ENCODE measurements at regions not wholly inside any gene's neighbourhood (a gene's known extent, or its start where the extent isn't known, plus 50 kb on each side); places are given as distances from the start of the nearest gene placed in this dataset.

DNA sequence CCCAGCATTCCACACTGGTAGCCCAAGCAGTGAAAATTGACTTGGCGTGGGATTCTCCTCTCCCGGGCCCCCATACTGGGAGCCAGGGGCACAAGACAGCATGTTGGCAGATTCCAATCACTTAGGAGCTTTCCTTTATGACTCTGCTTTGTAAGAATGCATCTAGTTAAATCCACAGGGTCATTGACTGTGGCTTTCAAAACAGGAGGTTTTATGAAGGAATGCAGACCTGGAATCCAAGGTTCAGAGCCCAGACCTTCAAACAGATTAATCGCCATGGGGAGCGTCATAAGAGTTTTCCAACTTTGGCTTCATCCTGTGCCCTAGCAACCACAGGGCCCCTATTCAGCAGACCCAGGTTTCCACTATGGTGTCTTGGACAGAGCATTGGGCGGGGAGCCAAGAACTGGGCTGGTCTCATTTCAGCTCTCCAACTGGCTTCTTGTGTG lies 76.4 kb upstream of the RMST start:
- TF ChIP-seq, protein P1, sequence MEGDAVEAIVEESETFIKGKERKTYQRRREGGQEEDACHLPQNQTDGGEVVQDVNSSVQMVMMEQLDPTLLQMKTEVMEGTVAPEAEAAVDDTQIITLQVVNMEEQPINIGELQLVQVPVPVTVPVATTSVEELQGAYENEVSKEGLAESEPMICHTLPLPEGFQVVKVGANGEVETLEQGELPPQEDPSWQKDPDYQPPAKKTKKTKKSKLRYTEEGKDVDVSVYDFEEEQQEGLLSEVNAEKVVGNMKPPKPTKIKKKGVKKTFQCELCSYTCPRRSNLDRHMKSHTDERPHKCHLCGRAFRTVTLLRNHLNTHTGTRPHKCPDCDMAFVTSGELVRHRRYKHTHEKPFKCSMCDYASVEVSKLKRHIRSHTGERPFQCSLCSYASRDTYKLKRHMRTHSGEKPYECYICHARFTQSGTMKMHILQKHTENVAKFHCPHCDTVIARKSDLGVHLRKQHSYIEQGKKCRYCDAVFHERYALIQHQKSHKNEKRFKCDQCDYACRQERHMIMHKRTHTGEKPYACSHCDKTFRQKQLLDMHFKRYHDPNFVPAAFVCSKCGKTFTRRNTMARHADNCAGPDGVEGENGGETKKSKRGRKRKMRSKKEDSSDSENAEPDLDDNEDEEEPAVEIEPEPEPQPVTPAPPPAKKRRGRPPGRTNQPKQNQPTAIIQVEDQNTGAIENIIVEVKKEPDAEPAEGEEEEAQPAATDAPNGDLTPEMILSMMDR (IDR thresholded peaks at IDR 0.05): no peak
- ATAC-seq (no peak), DNase-seq (no peak)
- H3K9me3 Mint-ChIP-seq: no peaks in the 10 kb centered on the region
- H3K27me3 Mint-ChIP-seq: peaks cover 6% of the 10 kb centered on the region
- intact Hi-C loops (cut with micrococcal nuclease): no loop called here
- no peaks in the 10 kb centered on the region for H3K36me3 Mint-ChIP-seq (ENCODE audit: low read depth)
- POLR2A ChIA-PET: no interaction called here
- no peaks in the 10 kb centered on the region for H3K4me1 Mint-ChIP-seq (ENCODE audit: low read depth)
- CTCF ChIA-PET: no interaction called here
- H3K4me3 Mint-ChIP-seq: no peak overlapping the region
- no peak overlapping the region for H3K27ac Mint-ChIP-seq

DNA sequence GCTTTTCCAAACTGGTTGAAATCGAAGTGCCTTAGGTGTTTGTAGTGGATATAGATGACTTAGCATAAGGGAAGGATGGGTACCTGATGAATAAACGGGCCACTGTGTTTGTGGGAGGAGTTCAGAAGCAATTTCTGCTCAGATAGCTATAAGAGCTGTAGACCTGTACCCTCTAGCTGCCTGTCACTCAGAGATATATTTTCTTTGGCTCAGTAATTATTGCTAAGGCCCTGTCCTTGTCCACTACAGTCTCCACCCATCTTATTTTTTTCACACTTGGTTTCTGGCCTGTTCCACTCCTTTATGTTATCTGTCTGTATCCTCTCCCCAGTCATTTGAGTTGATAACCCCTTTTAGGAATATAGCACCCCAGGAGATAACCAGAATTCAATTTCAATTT lies 74.8 kb upstream of the RMST start:
- Mint-ChIP-seq H3K4me1 (ENCODE audit: low read depth) (no peaks in the 10 kb centered on the region), H3K9me3 (no peaks in the 10 kb centered on the region), H3K36me3 (ENCODE audit: low read depth) (no peaks in the 10 kb centered on the region), H3K27me3 (peaks cover 6% of the 10 kb centered on the region), H3K27ac (no peak overlapping the region), H3K4me3 (no peak overlapping the region)
- DNase-seq (no peak), ATAC-seq (no peak)
- ChIA-PET CTCF (no interaction called here), POLR2A (no interaction called here)
- TF ChIP-seq, protein P1 (IDR thresholded peaks at IDR 0.05): no peak
- intact Hi-C loops (cut with micrococcal nuclease): no loop called here

DNA sequence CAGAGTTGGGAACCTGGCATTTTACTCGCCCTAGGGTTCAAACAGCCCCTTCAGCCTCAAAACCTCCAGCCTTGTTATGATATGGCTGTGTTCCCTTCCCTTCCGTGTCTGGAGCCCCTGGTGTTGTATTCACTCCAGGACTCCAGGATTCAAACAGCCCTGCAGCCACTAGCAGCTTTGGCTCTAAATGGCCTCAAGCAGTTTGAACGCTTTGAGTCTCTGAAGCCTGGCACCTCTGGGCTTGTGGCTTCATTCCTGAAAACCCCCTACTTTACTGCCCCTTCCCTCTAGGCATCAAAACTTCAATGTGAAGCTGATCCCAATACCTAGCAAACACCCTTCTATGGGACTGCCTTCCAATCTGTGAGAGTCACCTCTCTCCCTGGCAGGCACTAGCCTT lies 67.9 kb upstream of the RMST start:
- Mint-ChIP-seq H3K36me3 (ENCODE audit: low read depth) (no peaks in the 10 kb centered on the region), H3K27ac (no peak overlapping the region), H3K4me1 (ENCODE audit: low read depth) (no peaks in the 10 kb centered on the region), H3K9me3 (no peaks in the 10 kb centered on the region), H3K4me3 (no peak overlapping the region), H3K27me3 (peaks cover 1% of the 10 kb centered on the region)
- DNase-seq (no peak), ATAC-seq (no peak)
- TF ChIP-seq, protein P1 (IDR thresholded peaks at IDR 0.05): no peak
- intact Hi-C loops (cut with micrococcal nuclease): no loop called here
- CTCF ChIA-PET: no interaction called here
- POLR2A ChIA-PET: no interaction called here

DNA sequence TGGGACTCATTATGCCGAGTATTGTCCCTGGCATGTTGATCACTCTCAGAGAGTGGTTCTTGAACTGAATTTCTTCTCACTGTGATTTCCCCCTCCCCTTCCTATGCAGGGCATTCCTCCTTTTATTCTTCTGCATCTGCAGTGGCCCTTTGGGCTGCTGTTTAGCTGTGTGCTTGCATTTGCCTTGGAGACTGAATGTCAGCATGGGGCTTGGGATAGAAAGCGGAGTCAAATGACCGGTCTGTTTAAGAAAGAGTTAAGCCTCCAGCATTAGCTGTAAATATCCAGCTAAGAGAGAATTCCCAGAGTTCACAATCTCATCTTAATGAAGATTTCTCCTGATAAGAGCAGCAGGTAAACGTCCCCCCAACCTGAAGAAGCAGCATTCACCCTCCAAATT lies 65.6 kb upstream of the RMST start:
- Mint-ChIP-seq H3K9me3 (no peaks in the 10 kb centered on the region), H3K4me3 (no peak overlapping the region), H3K27me3 (no peaks in the 10 kb centered on the region), H3K36me3 (ENCODE audit: low read depth) (no peaks in the 10 kb centered on the region), H3K27ac (no peak overlapping the region), H3K4me1 (ENCODE audit: low read depth) (no peaks in the 10 kb centered on the region)
- intact Hi-C loops (cut with micrococcal nuclease): no loop called here
- ChIA-PET CTCF (no interaction called here), POLR2A (no interaction called here)
- DNase-seq (no peak), ATAC-seq (no peak)
- TF ChIP-seq, protein P1 (IDR thresholded peaks at IDR 0.05): no peak

- TF ChIP-seq, protein P1 (IDR thresholded peaks at IDR 0.05): no peak
- CTCF ChIA-PET: no interaction called here
- Mint-ChIP-seq H3K36me3 (ENCODE audit: low read depth) (no peaks in the 10 kb centered on the region), H3K4me1 (ENCODE audit: low read depth) (no peaks in the 10 kb centered on the region), H3K9me3 (no peaks in the 10 kb centered on the region), H3K27me3 (no peaks in the 10 kb centered on the region), H3K4me3 (no peak overlapping the region), H3K27ac (no peak overlapping the region)
- DNase-seq (no peak), ATAC-seq (no peak)
- POLR2A ChIA-PET: no interaction called here
- intact Hi-C loops (cut with micrococcal nuclease): no loop called here
Observed at GRCh38 chr12:97398704-97399103, 63.9 kb upstream of the RMST start.

All from activated CD8-positive, alpha-beta T cell treated with anti-CD3 and anti-CD28 coated beads for 36 hours (primary cell).